ENCODE measurements at regions not wholly inside any gene's neighbourhood (a gene's known extent, or its start where the extent isn't known, plus 50 kb on each side); places are given as distances from the start of the nearest gene placed in this dataset.

- no peak for TF ChIP-seq POLR2A (IDR thresholded peaks at IDR 0.05)
- TF ChIP-seq CTCF (IDR thresholded peaks at IDR 0.05), result no peak
Observed at GRCh38 chr22:23458663-23459541, 121.2 kb downstream of the IGLL1 start.

All from body of pancreas (tissue), 4 donors.